ENCODE measurements at regions not wholly inside any gene's neighbourhood (a gene's known extent, or its start where the extent isn't known, plus 50 kb on each side); places are given as distances from the start of the nearest gene placed in this dataset.

DNA sequence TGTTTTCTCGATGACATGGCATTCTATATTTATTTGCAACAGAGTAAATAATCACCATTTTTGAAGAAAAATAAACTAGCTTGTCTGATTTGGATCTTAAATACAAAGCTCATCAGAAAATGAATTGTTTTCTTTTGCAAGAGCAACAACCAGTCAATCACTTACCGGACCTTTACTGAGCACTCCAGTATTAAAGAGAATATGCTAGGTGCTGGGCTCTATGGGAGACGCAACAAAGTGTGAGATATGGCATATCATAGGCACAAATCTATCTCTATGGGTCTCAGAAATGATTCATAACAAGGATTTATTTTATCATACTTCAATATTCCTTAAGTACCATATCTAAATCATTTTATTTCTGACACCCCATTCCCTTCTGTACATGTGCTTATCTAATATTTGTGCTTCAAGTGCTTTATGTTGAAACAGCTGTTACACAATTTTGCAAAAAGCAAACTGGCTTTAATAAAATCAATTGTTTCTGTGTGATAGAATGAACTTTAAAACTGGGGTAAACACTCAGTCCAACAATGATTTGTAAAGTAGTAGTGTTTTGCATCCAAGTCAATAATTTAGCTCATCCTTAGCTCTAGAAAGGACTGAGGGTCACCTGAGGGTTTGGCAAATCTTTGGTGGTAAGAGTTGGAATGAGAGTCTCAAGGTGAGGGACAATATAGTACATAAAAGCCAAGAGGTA lies 88.4 kb upstream of the SPANXB1 start:
- TF ChIP-seq, protein P1, sequence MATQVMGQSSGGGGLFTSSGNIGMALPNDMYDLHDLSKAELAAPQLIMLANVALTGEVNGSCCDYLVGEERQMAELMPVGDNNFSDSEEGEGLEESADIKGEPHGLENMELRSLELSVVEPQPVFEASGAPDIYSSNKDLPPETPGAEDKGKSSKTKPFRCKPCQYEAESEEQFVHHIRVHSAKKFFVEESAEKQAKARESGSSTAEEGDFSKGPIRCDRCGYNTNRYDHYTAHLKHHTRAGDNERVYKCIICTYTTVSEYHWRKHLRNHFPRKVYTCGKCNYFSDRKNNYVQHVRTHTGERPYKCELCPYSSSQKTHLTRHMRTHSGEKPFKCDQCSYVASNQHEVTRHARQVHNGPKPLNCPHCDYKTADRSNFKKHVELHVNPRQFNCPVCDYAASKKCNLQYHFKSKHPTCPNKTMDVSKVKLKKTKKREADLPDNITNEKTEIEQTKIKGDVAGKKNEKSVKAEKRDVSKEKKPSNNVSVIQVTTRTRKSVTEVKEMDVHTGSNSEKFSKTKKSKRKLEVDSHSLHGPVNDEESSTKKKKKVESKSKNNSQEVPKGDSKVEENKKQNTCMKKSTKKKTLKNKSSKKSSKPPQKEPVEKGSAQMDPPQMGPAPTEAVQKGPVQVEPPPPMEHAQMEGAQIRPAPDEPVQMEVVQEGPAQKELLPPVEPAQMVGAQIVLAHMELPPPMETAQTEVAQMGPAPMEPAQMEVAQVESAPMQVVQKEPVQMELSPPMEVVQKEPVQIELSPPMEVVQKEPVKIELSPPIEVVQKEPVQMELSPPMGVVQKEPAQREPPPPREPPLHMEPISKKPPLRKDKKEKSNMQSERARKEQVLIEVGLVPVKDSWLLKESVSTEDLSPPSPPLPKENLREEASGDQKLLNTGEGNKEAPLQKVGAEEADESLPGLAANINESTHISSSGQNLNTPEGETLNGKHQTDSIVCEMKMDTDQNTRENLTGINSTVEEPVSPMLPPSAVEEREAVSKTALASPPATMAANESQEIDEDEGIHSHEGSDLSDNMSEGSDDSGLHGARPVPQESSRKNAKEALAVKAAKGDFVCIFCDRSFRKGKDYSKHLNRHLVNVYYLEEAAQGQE (IDR thresholded peaks at IDR 0.05; ENCODE audit: low read depth) = no peak
- no peak for TF ChIP-seq TAF1 (IDR thresholded peaks at IDR 0.05; ENCODE audit: low read depth)
- TF ChIP-seq CREB1 (IDR thresholded peaks at IDR 0.05; ENCODE audit: low read depth) = no peak
- TF ChIP-seq YY1 (IDR thresholded peaks at IDR 0.05; ENCODE audit: low read depth) = no peak
- TF ChIP-seq EGR1 (IDR thresholded peaks at IDR 0.05) = no peak

DNA sequence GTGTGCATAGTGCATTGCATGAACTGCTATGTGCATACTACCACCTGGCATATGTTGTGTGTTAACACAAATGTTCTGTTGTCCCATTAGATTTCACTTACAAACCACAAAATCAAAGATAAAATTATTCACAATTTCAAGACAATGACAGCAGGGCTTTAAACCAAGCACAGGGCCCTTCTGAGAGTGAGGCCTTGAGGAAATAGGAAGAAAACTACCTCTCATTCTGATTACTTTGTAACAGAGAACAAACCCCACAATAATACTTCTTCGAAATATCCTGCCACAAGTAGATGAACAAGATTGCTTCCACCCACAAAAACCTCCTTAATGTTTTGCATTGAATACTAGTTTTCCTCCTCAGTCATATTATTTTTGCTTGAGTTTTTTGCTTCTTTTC lies 85.5 kb upstream of the SPANXB1 start:
- no peak for TF ChIP-seq CEBPB (IDR thresholded peaks at IDR 0.05)
- no peak for TF ChIP-seq TCF12 (IDR thresholded peaks at IDR 0.05; ENCODE audit: low read depth)
- no peak for TF ChIP-seq TEAD4 (IDR thresholded peaks at IDR 0.05)
- TF ChIP-seq CREB1 (IDR thresholded peaks at IDR 0.05; ENCODE audit: low read depth) = no peak
- TF ChIP-seq, protein P2, sequence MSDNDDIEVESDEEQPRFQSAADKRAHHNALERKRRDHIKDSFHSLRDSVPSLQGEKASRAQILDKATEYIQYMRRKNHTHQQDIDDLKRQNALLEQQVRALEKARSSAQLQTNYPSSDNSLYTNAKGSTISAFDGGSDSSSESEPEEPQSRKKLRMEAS (IDR thresholded peaks at IDR 0.05) = no peak

DNA sequence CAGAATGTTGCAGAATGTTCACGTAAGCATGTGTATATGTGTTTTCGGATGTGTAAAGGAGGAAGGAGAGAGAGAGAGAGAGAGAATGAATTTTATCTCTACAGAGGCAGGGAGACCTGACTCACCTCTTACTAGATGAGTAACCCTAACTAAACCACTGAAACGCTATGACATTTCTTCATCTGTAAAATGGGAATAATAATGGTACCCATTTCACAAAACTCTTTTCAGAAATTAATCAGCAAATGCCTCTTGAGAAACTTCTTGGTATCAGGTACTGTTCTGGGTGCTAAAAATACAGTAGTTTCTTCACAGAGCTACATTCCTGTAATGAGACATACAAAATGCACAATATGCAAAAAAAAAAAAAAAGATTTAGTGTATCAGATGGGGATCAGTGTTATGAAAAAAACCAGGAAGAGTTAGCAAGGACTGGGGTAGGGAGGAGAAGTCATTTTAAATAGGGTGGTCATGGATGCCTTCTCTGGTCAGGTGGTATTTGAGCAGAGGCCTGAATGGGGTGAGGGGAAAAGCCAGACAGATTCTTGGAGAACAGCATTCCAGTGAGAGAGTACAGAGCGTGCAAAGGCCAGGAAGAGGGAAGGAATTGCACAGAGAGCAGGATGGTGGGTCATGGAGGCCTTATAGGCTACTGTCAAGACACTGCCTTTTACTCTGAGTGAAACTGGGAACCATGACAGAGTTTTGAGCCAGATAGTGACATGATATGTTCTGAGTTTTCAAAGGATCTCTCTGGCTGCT lies 84.9 kb upstream of the SPANXB1 start:
- TF ChIP-seq, protein P3, sequence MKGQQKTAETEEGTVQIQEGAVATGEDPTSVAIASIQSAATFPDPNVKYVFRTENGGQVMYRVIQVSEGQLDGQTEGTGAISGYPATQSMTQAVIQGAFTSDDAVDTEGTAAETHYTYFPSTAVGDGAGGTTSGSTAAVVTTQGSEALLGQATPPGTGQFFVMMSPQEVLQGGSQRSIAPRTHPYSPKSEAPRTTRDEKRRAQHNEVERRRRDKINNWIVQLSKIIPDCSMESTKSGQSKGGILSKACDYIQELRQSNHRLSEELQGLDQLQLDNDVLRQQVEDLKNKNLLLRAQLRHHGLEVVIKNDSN (IDR thresholded peaks at IDR 0.05) = no peak
- no peak for TF ChIP-seq FOXM1 (IDR thresholded peaks at IDR 0.05; ENCODE audit: borderline replicate concordance, low read depth)
- no peak for TF ChIP-seq CREB1 (IDR thresholded peaks at IDR 0.05; ENCODE audit: low read depth)
- TF ChIP-seq EGR1 (IDR thresholded peaks at IDR 0.05) = no peak
- no peak for TF ChIP-seq CEBPB (IDR thresholded peaks at IDR 0.05)
- TF ChIP-seq TCF12 (IDR thresholded peaks at IDR 0.05; ENCODE audit: low read depth) = no peak
- no peak for TF ChIP-seq TAF1 (IDR thresholded peaks at IDR 0.05; ENCODE audit: low read depth)
- no peak for TF ChIP-seq ZBTB7A (IDR thresholded peaks at IDR 0.05; ENCODE audit: low read depth)
- no peak for TF ChIP-seq YY1 (IDR thresholded peaks at IDR 0.05; ENCODE audit: low read depth)
- TF ChIP-seq, protein P2 (IDR thresholded peaks at IDR 0.05) = no peak
- no peak for TF ChIP-seq EP300 (IDR thresholded peaks at IDR 0.05; ENCODE audit: borderline replicate concordance)
- TF ChIP-seq RAD21 (IDR thresholded peaks at IDR 0.05; ENCODE audit: low read depth) = no peak
- TF ChIP-seq, protein P1 (IDR thresholded peaks at IDR 0.05; ENCODE audit: low read depth) = no peak
- TF ChIP-seq TEAD4 (IDR thresholded peaks at IDR 0.05) = no peak
- no peak for TF ChIP-seq NFIC (IDR thresholded peaks at IDR 0.05)

DNA sequence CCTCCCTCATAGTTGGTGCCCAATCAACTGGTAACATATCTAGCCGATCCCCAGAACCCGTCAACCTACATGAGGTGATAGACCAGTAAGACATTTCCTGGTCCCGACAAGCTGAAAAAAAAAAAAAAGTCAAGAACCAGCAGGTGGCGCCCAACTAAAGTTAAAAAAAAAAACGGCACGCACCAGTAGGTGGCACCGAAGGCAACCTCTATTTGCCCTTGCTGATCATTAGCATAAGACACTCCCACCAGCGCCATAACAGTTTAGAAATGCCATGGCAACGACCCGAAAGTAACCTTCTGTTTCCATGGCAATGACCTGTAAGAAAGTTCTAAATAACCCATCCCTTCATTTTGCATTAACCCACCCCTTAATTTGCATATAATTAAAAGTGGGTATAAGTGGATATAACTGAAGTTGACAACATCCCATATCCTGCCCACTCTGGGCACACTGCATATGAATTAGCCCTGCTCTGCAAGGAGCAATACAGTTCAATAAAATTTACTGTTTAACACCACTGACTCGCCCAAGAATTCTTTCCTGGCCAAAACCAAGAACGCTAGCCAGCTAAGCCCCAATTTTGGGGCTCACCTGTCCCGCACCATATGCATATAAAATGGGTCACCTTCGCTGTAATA lies 83.9 kb upstream of the SPANXB1 start:
- peak; percentile 51 for TF ChIP-seq RAD21 (IDR thresholded peaks at IDR 0.05; ENCODE audit: low read depth)
- no peak for TF ChIP-seq ZBTB7A (IDR thresholded peaks at IDR 0.05; ENCODE audit: low read depth)

DNA sequence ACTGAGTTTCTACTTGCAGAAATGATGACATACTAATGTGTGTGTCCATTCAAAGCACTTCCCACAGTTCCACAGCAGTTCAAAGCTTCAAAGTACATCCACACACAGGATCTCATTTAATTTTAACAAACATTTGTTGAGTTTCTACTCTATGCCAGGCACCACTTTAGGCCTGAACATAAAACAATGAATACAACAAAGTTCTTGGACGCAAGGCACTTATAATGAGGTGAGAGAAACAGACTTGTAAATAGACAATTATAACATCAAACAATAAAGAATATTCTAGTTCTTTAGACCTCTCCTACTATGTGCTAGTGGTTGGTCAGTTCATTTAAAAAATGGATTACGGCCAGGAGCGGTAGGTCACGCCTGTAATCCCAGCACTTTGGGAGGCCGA lies 82.0 kb upstream of the SPANXB1 start:
- TF ChIP-seq RAD21 (IDR thresholded peaks at IDR 0.05; ENCODE audit: low read depth) = no peak
- no peak for TF ChIP-seq TAF1 (IDR thresholded peaks at IDR 0.05; ENCODE audit: low read depth)
- TF ChIP-seq, protein P1 (IDR thresholded peaks at IDR 0.05; ENCODE audit: low read depth) = no peak
- TF ChIP-seq TEAD4 (IDR thresholded peaks at IDR 0.05) = no peak
- no peak for TF ChIP-seq NFIC (IDR thresholded peaks at IDR 0.05)
- no peak for TF ChIP-seq EGR1 (IDR thresholded peaks at IDR 0.05)
- no peak for TF ChIP-seq FOXM1 (IDR thresholded peaks at IDR 0.05; ENCODE audit: borderline replicate concordance, low read depth)
- TF ChIP-seq, protein P2 (IDR thresholded peaks at IDR 0.05) = no peak
- TF ChIP-seq ZBTB7A (IDR thresholded peaks at IDR 0.05; ENCODE audit: low read depth) = no peak
- TF ChIP-seq EP300 (IDR thresholded peaks at IDR 0.05; ENCODE audit: borderline replicate concordance) = no peak
- TF ChIP-seq, protein P3 (IDR thresholded peaks at IDR 0.05) = no peak
- TF ChIP-seq TCF12 (IDR thresholded peaks at IDR 0.05; ENCODE audit: low read depth) = no peak
- no peak for TF ChIP-seq CEBPB (IDR thresholded peaks at IDR 0.05)
- TF ChIP-seq YY1 (IDR thresholded peaks at IDR 0.05; ENCODE audit: low read depth) = no peak
- no peak for TF ChIP-seq CREB1 (IDR thresholded peaks at IDR 0.05; ENCODE audit: low read depth)

Data from Ishikawa (cell line).